Skeletal muscle cell (primary cell): ENCODE measurements at regions not wholly inside any gene's neighbourhood (a gene's known extent, or its start where the extent isn't known, plus 50 kb on each side); places are given as distances from the start of the nearest gene placed in this dataset.
"Not testable (repeated sequence)": the region's sequence is repeated elsewhere in the genome, so short reads cannot be mapped to it uniquely, and the experiment has no call there.

Experiments used
- DNase-seq: peaks from one replicate; pipeline ENCODE4 v3.0.0-alpha.2; 2010; ENCODE audit warnings: low read depth
- H3K4me3 ChIP-seq: 2 replicates; pipeline ENCODE4 v1.5.1; 2011; ENCODE audit warnings: low read depth, mild to moderate bottlenecking, control low read depth, low read length, moderate library complexity

GRCh38 chrX:84267432-84267831 is 79.4 kb upstream of the RPS6KA6 start:
- H3K4me3 ChIP-seq: not testable (repeated sequence)

GRCh38 chrX:84259868-84260267 is 71.9 kb upstream of the RPS6KA6 start:
- H3K4me3 ChIP-seq: no peak overlapping the region
- no peak for DNase-seq

More at GRCh38 chrX:84267432-84267831, 79.4 kb upstream of the RPS6KA6 start:
- DNase-seq: not testable (repeated sequence)

- no peak for DNase-seq
- H3K4me3 ChIP-seq: no peak overlapping the region
Observed at GRCh38 chrX:84258708-84259107, 70.7 kb upstream of the RPS6KA6 start.

- peak; percentile 12 for DNase-seq
Observed at GRCh38 chrX:84248226-84248625, 60.2 kb upstream of the RPS6KA6 start.

GRCh38 chrX:84240848-84241565 is 53.0 kb upstream of the RPS6KA6 start:
- no peak overlapping the region for H3K4me3 ChIP-seq
- DNase-seq: no peak

More at GRCh38 chrX:84248226-84248625, 60.2 kb upstream of the RPS6KA6 start:
- H3K4me3 ChIP-seq: no peak overlapping the region
